Body of pancreas (tissue), 4 donors: ENCODE measurements at regions not wholly inside any gene's neighbourhood (a gene's known extent, or its start where the extent isn't known, plus 50 kb on each side); places are given as distances from the start of the nearest gene placed in this dataset.
"Not testable (repeated sequence)": the region's sequence is repeated elsewhere in the genome, so short reads cannot be mapped to it uniquely, and the experiment has no call there.

ENCODE experiments used
- ATAC-seq: fragments of 150-250 bp; one replicate; pipeline ENCODE4 v1.9.1; 2016
- DNase-seq, 4 donors: peaks; one replicate each; pipeline ENCODE4 v3.0.0-alpha.2; 2019
- H3K27ac ChIP-seq, 4 donors: fragments of 200-600 bp; sonication (generic); 1 replicate in 3 of 4; 2 replicates in 1 of 4; pipeline versions ENCODE4 v1.5.1 to v1.6.1; 2016 to 2019; ENCODE audit warnings: mild to moderate bottlenecking in 1 of 4, mixed read lengths in 1 of 4, moderate library complexity in 1 of 4
- H3K27me3 ChIP-seq, 2 donors: fragments of 200-600 bp; sonication (generic); one replicate each; pipeline ENCODE4 v1.6.0; 2016; ENCODE audit warnings: mild to moderate bottlenecking in 1 of 2
- H3K36me3 ChIP-seq, 2 donors: fragments of 200-600 bp; sonication (generic); replicated peaks in 1 of 2; 2 replicates each; pipeline ENCODE4 v1.5.1; 2016; ENCODE audit warnings: low read depth in 2 of 2; ENCODE audit not compliant: insufficient read depth in 1 of 2
- H3K4me1 ChIP-seq: fragments of 200-600 bp; sonication (generic); one replicate; pipeline ENCODE4 v1.6.0; 2016
- H3K4me3 ChIP-seq, 2 donors: fragments of 200-600 bp; sonication (generic); 1 replicate in 1 of 2; 2 replicates in 1 of 2; pipeline ENCODE4 v1.5.1; 2016 to 2019
- H3K9me3 ChIP-seq, 3 donors: fragments of 200-600 bp; sonication (generic); 1 replicate in 2 of 3; 2 replicates in 1 of 3; pipeline ENCODE4 v1.5.1; 2016
- CTCF ChIP-seq, 7 experiments: fragments of 450-650 bp in 4 of 7; fragments of 200-600 bp in 3 of 7; sonication (generic) in 3 of 7; IDR thresholded peaks; one replicate each; pipeline ENCODE4 v1.5.1; 2016 to 2019; ENCODE audit warnings: antibody characterized with exemption in 7 of 7
- POLR2A ChIP-seq, 3 donors: fragments of 450-650 bp; IDR thresholded peaks; one replicate each; pipeline ENCODE4 v1.6.1; 2016; ENCODE audit warnings: antibody characterized with exemption in 3 of 3, mild to moderate bottlenecking in 2 of 3
- WGBS, 2 donors: methylation state at CpG; one replicate each; pipeline ENCODE4 v1.1.5; 2017; 5-methylcytosine and 5-hydroxymethylcytosine counted together
- intact Hi-C: fragments of 100-400 bp; cut with DNase I; formaldehyde crosslinking; loops from one replicate; pipeline ENCODE4 v1.15.1; 2023

- Histone ChIP-seq H3K4me1 (peaks cover 7% of the 10 kb centered on the region), H3K9me3 (no peaks in the 10 kb centered on the region), H3K27ac (no peak overlapping the region), H3K36me3 (no peaks in the 10 kb centered on the region), H3K4me3 (no peak overlapping the region), H3K27me3 (no peaks in the 10 kb centered on the region)
- intact Hi-C loops = no loop called here
- no peak for DNase-seq
- WGBS, 2 donors = 60 to 71% methylated on average over 3 of the region's 3 CpGs
- no peak for ATAC-seq
- TF ChIP-seq CTCF (IDR thresholded peaks at IDR 0.05) = no peak
- no peak for TF ChIP-seq POLR2A (IDR thresholded peaks at IDR 0.05)
These were observed 81.8 kb upstream of the OR9Q1 start for GRCh38 chr11:57941875-57942274.

- Histone ChIP-seq H3K27me3 (no peaks in the 10 kb centered on the region), H3K4me1 (peaks cover 7% of the 10 kb centered on the region), H3K9me3 (no peaks in the 10 kb centered on the region), H3K27ac (no peak overlapping the region), H3K36me3 (no peaks in the 10 kb centered on the region), H3K4me3 (no peak overlapping the region)
- whole genome bisulfite sequencing, 2 donors = 41 to 69% methylated on average over 1 of the region's 1 CpG
- no peak for TF ChIP-seq POLR2A (IDR thresholded peaks at IDR 0.05)
- no peak for TF ChIP-seq CTCF (IDR thresholded peaks at IDR 0.05)
- no peak for ATAC-seq
- no peak for DNase-seq
- intact Hi-C loops = no loop called here
These were observed 80.9 kb upstream of the OR9Q1 start for GRCh38 chr11:57942808-57943207.

GRCh38 chr11:57943766-57944165 is 79.9 kb upstream of the OR9Q1 start:
- WGBS, 2 donors = no CpG with 5 or more reads among the region's 28 CpGs
- H3K27ac ChIP-seq, H3K4me3 ChIP-seq, H3K9me3 ChIP-seq, ATAC-seq, DNase-seq, H3K4me1 ChIP-seq, H3K27me3 ChIP-seq, intact Hi-C loops, H3K36me3 ChIP-seq: not testable (repeated sequence)

GRCh38 chr11:57946628-57947027 is 77.1 kb upstream of the OR9Q1 start:
- no peaks in the 10 kb centered on the region for H3K36me3 ChIP-seq
- H3K27me3 ChIP-seq = no peaks in the 10 kb centered on the region
- TF ChIP-seq POLR2A (IDR thresholded peaks at IDR 0.05) (no peak), CTCF (IDR thresholded peaks at IDR 0.05) (no peak)
- no peaks in the 10 kb centered on the region for H3K9me3 ChIP-seq
- no peak overlapping the region for H3K4me3 ChIP-seq
- DNase-seq = no peak
- 65 to 70% methylated on average over 2 of the region's 2 CpGs for WGBS, 2 donors
- no peaks in the 10 kb centered on the region for H3K4me1 ChIP-seq
- intact Hi-C loops = no loop called here
- no peak overlapping the region for H3K27ac ChIP-seq
- no peak for ATAC-seq

- no peaks in the 10 kb centered on the region for H3K9me3 ChIP-seq
- no peaks in the 10 kb centered on the region for H3K27me3 ChIP-seq
- WGBS, 2 donors = 57 to 65% methylated on average over 2 of the region's 2 CpGs
- H3K36me3 ChIP-seq = no peaks in the 10 kb centered on the region
- DNase-seq (no peak), ATAC-seq (no peak)
- H3K27ac ChIP-seq = peak overlapping the region in 3 of 4 donors; percentile 21 to 49 (median 34)
- TF ChIP-seq CTCF (IDR thresholded peaks at IDR 0.05) = no peak
- TF ChIP-seq POLR2A (IDR thresholded peaks at IDR 0.05) = no peak
- peaks cover 4% of the 10 kb centered on the region for H3K4me1 ChIP-seq
- no peak overlapping the region for H3K4me3 ChIP-seq
- intact Hi-C loops = no loop called here
These were observed 59.0 kb upstream of the OR9Q1 start for GRCh38 chr11:57964660-57965059.
